ENCODE measurements at regions not wholly inside any gene's neighbourhood (a gene's known extent, or its start where the extent isn't known, plus 50 kb on each side); places are given as distances from the start of the nearest gene placed in this dataset.
A peak's percentile ranks its signal among the peaks of the same experiment; 100 is the strongest.

GRCh38 chr12:17503742-17504141, 586.3 kb downstream of the RERGL start:
- Histone ChIP-seq H3K9ac (ENCODE audit: low read length) (no peak overlapping the region), H3K9me3 (ENCODE audit: low read length) (no peaks in the 10 kb centered on the region), H3F3A (ENCODE audit: insufficient read depth, low read length) (no peaks in the 10 kb centered on the region), H3K4me1 (ENCODE audit: insufficient read depth, low read length, severe bottlenecking) (no peaks in the 10 kb centered on the region), H4K20me1 (ENCODE audit: insufficient read depth, low read length) (no peaks in the 10 kb centered on the region), H3K27me3 (ENCODE audit: insufficient read depth, low read length) (no peaks in the 10 kb centered on the region), H3K4me3 (ENCODE audit: low read depth, low read length, poor library complexity, severe bottlenecking) (no peak overlapping the region), H3K36me3 (ENCODE audit: insufficient read depth, low read length) (no peaks in the 10 kb centered on the region), H3K9me2 (ENCODE audit: low read depth, low read length) (no peaks in the 10 kb centered on the region), H3K79me2 (ENCODE audit: insufficient read depth, low read length) (no peaks in the 10 kb centered on the region), H2AFZ (ENCODE audit: low read length) (no peak overlapping the region), H3K27ac (ENCODE audit: low read depth, low read length, poor library complexity, severe bottlenecking) (no peak overlapping the region), H3K4me2 (ENCODE audit: low read length) (no peak overlapping the region)
- TF ChIP-seq, protein P1, sequence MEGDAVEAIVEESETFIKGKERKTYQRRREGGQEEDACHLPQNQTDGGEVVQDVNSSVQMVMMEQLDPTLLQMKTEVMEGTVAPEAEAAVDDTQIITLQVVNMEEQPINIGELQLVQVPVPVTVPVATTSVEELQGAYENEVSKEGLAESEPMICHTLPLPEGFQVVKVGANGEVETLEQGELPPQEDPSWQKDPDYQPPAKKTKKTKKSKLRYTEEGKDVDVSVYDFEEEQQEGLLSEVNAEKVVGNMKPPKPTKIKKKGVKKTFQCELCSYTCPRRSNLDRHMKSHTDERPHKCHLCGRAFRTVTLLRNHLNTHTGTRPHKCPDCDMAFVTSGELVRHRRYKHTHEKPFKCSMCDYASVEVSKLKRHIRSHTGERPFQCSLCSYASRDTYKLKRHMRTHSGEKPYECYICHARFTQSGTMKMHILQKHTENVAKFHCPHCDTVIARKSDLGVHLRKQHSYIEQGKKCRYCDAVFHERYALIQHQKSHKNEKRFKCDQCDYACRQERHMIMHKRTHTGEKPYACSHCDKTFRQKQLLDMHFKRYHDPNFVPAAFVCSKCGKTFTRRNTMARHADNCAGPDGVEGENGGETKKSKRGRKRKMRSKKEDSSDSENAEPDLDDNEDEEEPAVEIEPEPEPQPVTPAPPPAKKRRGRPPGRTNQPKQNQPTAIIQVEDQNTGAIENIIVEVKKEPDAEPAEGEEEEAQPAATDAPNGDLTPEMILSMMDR (IDR thresholded peaks at IDR 0.05; ENCODE audit: low read length) = no peak
- TF ChIP-seq EZH2 (IDR thresholded peaks at IDR 0.05; ENCODE audit: borderline replicate concordance, low read length) = no peak

DNA sequence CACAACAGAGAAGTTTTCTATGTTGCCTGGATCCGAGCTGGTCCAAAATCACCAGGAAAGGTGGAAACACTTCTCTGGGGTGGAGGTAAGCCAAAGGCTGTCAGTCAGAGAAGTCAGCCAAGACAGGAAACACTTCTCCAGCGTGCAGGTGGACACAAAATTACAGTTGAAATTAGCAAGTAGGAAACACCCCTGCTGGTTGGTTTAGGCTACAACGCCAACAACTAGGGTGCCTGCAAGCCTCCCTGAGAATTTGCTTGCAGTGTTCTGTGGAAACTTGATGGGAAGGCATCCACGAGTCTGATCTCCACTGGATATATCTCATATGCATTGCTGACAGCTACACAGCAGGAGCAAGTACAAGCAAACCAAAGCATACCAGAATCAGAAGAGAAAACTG, 600.5 kb downstream of the RERGL start:
- no peak overlapping the region for H3K4me2 ChIP-seq (ENCODE audit: low read length)
- no peaks in the 10 kb centered on the region for H3K9me2 ChIP-seq (ENCODE audit: low read depth, low read length)
- no peaks in the 10 kb centered on the region for H3K4me1 ChIP-seq (ENCODE audit: insufficient read depth, low read length, severe bottlenecking)
- H3K27ac ChIP-seq (ENCODE audit: low read depth, low read length, poor library complexity, severe bottlenecking) = no peak overlapping the region
- no peaks in the 10 kb centered on the region for H3K27me3 ChIP-seq (ENCODE audit: insufficient read depth, low read length)
- no peak overlapping the region for H2AFZ ChIP-seq (ENCODE audit: low read length)
- no peaks in the 10 kb centered on the region for H3K79me2 ChIP-seq (ENCODE audit: insufficient read depth, low read length)
- H3K36me3 ChIP-seq (ENCODE audit: insufficient read depth, low read length) = no peaks in the 10 kb centered on the region
- no peak overlapping the region for H3K4me3 ChIP-seq (ENCODE audit: low read depth, low read length, poor library complexity, severe bottlenecking)
- H3F3A ChIP-seq (ENCODE audit: insufficient read depth, low read length) = no peaks in the 10 kb centered on the region
- no peaks in the 10 kb centered on the region for H4K20me1 ChIP-seq (ENCODE audit: insufficient read depth, low read length)
- H3K9me3 ChIP-seq (ENCODE audit: low read length) = no peaks in the 10 kb centered on the region
- TF ChIP-seq, protein P1 (IDR thresholded peaks at IDR 0.05; ENCODE audit: low read length) = 0 out of 2 replicates have a peak, but pooled peaks have one; percentile 7
- no peak for TF ChIP-seq EZH2 (IDR thresholded peaks at IDR 0.05; ENCODE audit: borderline replicate concordance, low read length)
- H3K9ac ChIP-seq (ENCODE audit: low read length) = no peak overlapping the region

DNA sequence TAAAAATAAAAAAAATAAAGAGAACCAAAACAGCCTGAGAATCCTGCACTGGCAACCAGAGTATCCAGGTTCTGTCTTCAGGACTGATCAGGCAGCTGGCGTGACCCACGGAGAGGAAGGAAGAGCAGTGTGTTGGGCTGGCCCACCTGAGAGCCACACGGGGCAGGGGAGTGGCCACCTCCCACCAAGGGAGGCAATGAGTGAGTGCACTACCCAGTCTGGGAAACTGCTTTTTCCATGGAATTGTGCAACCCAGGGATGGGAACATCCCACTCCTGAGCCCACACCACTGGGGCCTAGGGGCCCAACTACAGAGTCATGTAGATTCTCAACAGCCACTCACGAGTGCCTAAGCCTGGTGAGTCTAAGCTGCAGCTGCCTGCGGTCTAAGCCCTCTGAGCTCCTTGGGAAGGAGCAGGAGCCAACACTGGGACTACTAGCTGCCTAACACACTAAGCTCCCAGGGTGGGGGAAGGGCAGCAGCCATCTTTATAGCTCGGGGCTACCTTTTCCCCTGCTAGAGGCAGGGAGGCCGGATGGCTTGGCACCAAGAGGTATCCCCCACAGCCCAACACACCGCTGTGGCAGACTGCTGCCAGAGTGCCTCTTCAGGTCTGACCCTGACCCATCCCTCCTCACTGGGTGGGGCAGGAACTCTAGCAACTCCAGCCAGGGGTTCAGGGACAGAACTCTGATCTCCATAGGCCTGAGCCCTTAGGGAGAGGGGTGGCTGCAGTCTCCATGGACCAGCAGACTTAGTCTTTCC, 610.9 kb downstream of the RERGL start:
- H3K9me3 ChIP-seq (ENCODE audit: low read length) = 0 out of 2 replicates have a peak, but pooled peaks cover 6% of the 10 kb centered on the region
- H3K36me3 ChIP-seq (ENCODE audit: insufficient read depth, low read length) = no peaks in the 10 kb centered on the region
- H3F3A ChIP-seq (ENCODE audit: insufficient read depth, low read length) = no peaks in the 10 kb centered on the region
- no peaks in the 10 kb centered on the region for H3K27me3 ChIP-seq (ENCODE audit: insufficient read depth, low read length)
- H4K20me1 ChIP-seq (ENCODE audit: insufficient read depth, low read length) = no peaks in the 10 kb centered on the region
- H3K4me2 ChIP-seq (ENCODE audit: low read length) = no peak overlapping the region
- H3K27ac ChIP-seq (ENCODE audit: low read depth, low read length, poor library complexity, severe bottlenecking) = no peak overlapping the region
- no peak overlapping the region for H3K4me3 ChIP-seq (ENCODE audit: low read depth, low read length, poor library complexity, severe bottlenecking)
- H3K9ac ChIP-seq (ENCODE audit: low read length) = no peak overlapping the region
- H3K9me2 ChIP-seq (ENCODE audit: low read depth, low read length) = no peaks in the 10 kb centered on the region
- no peak overlapping the region for H2AFZ ChIP-seq (ENCODE audit: low read length)
- no peaks in the 10 kb centered on the region for H3K79me2 ChIP-seq (ENCODE audit: insufficient read depth, low read length)
- TF ChIP-seq EZH2 (IDR thresholded peaks at IDR 0.05; ENCODE audit: borderline replicate concordance, low read length) = no peak
- TF ChIP-seq, protein P1 (IDR thresholded peaks at IDR 0.05; ENCODE audit: low read length) = no peak
- H3K4me1 ChIP-seq (ENCODE audit: insufficient read depth, low read length, severe bottlenecking) = no peaks in the 10 kb centered on the region
